ENCODE measurements at regions not wholly inside any gene's neighbourhood (a gene's known extent, or its start where the extent isn't known, plus 50 kb on each side); places are given as distances from the start of the nearest gene placed in this dataset.
"Not testable (repeated sequence)": the region's sequence is repeated elsewhere in the genome, so short reads cannot be mapped to it uniquely, and the experiment has no call there.

GRCh38 chr2:122041455-122041854, 286.0 kb downstream of the TSN start:
- no peak overlapping the region for H3K4me3 ChIP-seq (ENCODE audit: low read depth, low read length)
- FAIRE-seq (no peak), DNase-seq (ENCODE audit: low read depth) (no peak)
- H3K27me3 ChIP-seq (ENCODE audit: control insufficient read depth, insufficient read depth, low read length): no peaks in the 10 kb centered on the region
- TF ChIP-seq CTCF (IDR thresholded peaks at IDR 0.05; ENCODE audit: insufficient read depth, low read length, severe bottlenecking): no peak
- no peaks in the 10 kb centered on the region for H3K36me3 ChIP-seq (ENCODE audit: control insufficient read depth, insufficient read depth, low read length)

GRCh38 chr2:122051659-122052058, 296.2 kb downstream of the TSN start:
- H3K36me3 ChIP-seq (ENCODE audit: control insufficient read depth, insufficient read depth, low read length); FAIRE-seq; H3K27me3 ChIP-seq (ENCODE audit: control insufficient read depth, insufficient read depth, low read length); DNase-seq (ENCODE audit: low read depth); H3K4me3 ChIP-seq (ENCODE audit: low read depth, low read length): not testable (repeated sequence)

GRCh38 chr2:122055521-122055931, 300.1 kb downstream of the TSN start:
- FAIRE-seq: no peak

GRCh38 chr2:122056853-122057252, 301.4 kb downstream of the TSN start:
- no peaks in the 10 kb centered on the region for H3K36me3 ChIP-seq (ENCODE audit: control insufficient read depth, insufficient read depth, low read length)
- H3K4me3 ChIP-seq (ENCODE audit: low read depth, low read length): no peak overlapping the region
- DNase-seq (ENCODE audit: low read depth): no peak
- H3K27me3 ChIP-seq (ENCODE audit: control insufficient read depth, insufficient read depth, low read length): no peaks in the 10 kb centered on the region
- FAIRE-seq: no peak
- TF ChIP-seq CTCF (IDR thresholded peaks at IDR 0.05; ENCODE audit: insufficient read depth, low read length, severe bottlenecking): no peak

More at GRCh38 chr2:122055521-122055931, 300.1 kb downstream of the TSN start:
- H3K4me3 ChIP-seq (ENCODE audit: low read depth, low read length): no peak overlapping the region
- no peak for TF ChIP-seq CTCF (IDR thresholded peaks at IDR 0.05; ENCODE audit: insufficient read depth, low read length, severe bottlenecking)
- H3K36me3 ChIP-seq (ENCODE audit: control insufficient read depth, insufficient read depth, low read length): no peaks in the 10 kb centered on the region
- H3K27me3 ChIP-seq (ENCODE audit: control insufficient read depth, insufficient read depth, low read length): no peaks in the 10 kb centered on the region
- no peak for DNase-seq (ENCODE audit: low read depth)

GRCh38 chr2:122061206-122061605, 305.8 kb downstream of the TSN start:
- DNase-seq (ENCODE audit: low read depth) (no peak), FAIRE-seq (no peak)
- H3K36me3 ChIP-seq (ENCODE audit: control insufficient read depth, insufficient read depth, low read length): no peaks in the 10 kb centered on the region
- no peak overlapping the region for H3K4me3 ChIP-seq (ENCODE audit: low read depth, low read length)
- no peaks in the 10 kb centered on the region for H3K27me3 ChIP-seq (ENCODE audit: control insufficient read depth, insufficient read depth, low read length)
- no peak for TF ChIP-seq CTCF (IDR thresholded peaks at IDR 0.05; ENCODE audit: insufficient read depth, low read length, severe bottlenecking)

- no peak for TF ChIP-seq CTCF (IDR thresholded peaks at IDR 0.05; ENCODE audit: insufficient read depth, low read length, severe bottlenecking)
- FAIRE-seq (no peak), DNase-seq (ENCODE audit: low read depth) (no peak)
- H3K36me3 ChIP-seq (ENCODE audit: control insufficient read depth, insufficient read depth, low read length): no peaks in the 10 kb centered on the region
- no peak overlapping the region for H3K4me3 ChIP-seq (ENCODE audit: low read depth, low read length)
- no peaks in the 10 kb centered on the region for H3K27me3 ChIP-seq (ENCODE audit: control insufficient read depth, insufficient read depth, low read length)
These were observed 306.4 kb downstream of the TSN start for GRCh38 chr2:122061831-122062230.

Data from bronchial epithelial cell (primary cell).